ENCODE measurements at regions not wholly inside any gene's neighbourhood (a gene's known extent, or its start where the extent isn't known, plus 50 kb on each side); places are given as distances from the start of the nearest gene placed in this dataset.

GRCh38 chr5:135279328-135279727 lies 119.7 kb downstream of the MACROH2A1 start:
- H3K36me3 ChIP-seq, result no peaks in the 10 kb centered on the region
- H3K4me1 ChIP-seq, result no peaks in the 10 kb centered on the region
- DNase-seq (ENCODE audit: extremely low spot score in 2 of 2), result no peak
- H3K27me3 ChIP-seq, result no peaks in the 10 kb centered on the region
- no peak overlapping the region for H3K27ac ChIP-seq
- intact Hi-C loops (cut with DNase I), result no loop called here
- no peak overlapping the region for H3K4me3 ChIP-seq
- TF ChIP-seq POLR2AphosphoS5 (IDR thresholded peaks at IDR 0.05; ENCODE audit: insufficient read depth in 1 of 2, low read depth in 1 of 2), result no peak
- TF ChIP-seq POLR2A (IDR thresholded peaks at IDR 0.05), result no peak
- no peak for TF ChIP-seq CTCF (IDR thresholded peaks at IDR 0.05)
- H3K9me3 ChIP-seq, result no peaks in the 10 kb centered on the region

- intact Hi-C loops (cut with DNase I), result no loop called here
- TF ChIP-seq POLR2AphosphoS5 (IDR thresholded peaks at IDR 0.05; ENCODE audit: insufficient read depth in 1 of 2, low read depth in 1 of 2) (no peak), POLR2A (IDR thresholded peaks at IDR 0.05) (no peak), CTCF (IDR thresholded peaks at IDR 0.05) (no peak)
- DNase-seq (ENCODE audit: extremely low spot score in 2 of 2), result no peak
Measured at GRCh38 chr5:135276151-135276550, 122.9 kb downstream of the MACROH2A1 start.

DNA sequence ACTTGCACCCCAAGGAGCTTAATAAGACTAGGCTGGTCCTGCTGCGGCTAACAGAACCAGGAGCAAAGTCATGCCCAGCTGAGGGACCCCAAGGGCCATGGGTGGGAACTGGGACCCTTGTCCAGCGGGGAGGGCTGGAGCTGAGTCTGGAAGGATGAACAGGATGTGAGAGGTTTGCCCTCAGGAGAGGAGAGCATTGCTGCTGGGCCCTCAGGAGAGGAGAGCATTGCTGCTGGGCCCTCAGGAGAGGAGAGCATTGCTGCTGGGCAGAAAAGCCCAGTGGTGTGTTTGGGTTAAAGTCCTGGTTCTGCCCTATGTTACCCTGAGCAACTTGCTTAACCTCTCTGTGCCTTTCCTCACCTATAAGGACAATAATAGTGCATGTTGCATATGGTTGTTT lies 125.8 kb downstream of the MACROH2A1 start:
- Histone ChIP-seq H3K4me3 (no peak overlapping the region), H3K27me3 (no peaks in the 10 kb centered on the region), H3K36me3 (no peaks in the 10 kb centered on the region), H3K27ac (no peak overlapping the region), H3K9me3 (no peaks in the 10 kb centered on the region), H3K4me1 (peaks cover 35% of the 10 kb centered on the region)
- intact Hi-C loops (cut with DNase I), result no loop called here
- no peak for TF ChIP-seq POLR2A (IDR thresholded peaks at IDR 0.05)
- no peak for TF ChIP-seq CTCF (IDR thresholded peaks at IDR 0.05)
- TF ChIP-seq POLR2AphosphoS5 (IDR thresholded peaks at IDR 0.05; ENCODE audit: insufficient read depth in 1 of 2, low read depth in 1 of 2), result no peak
- no peak for DNase-seq (ENCODE audit: extremely low spot score in 2 of 2)

More at GRCh38 chr5:135276151-135276550, 122.9 kb downstream of the MACROH2A1 start:
- Histone ChIP-seq H3K4me3 (no peak overlapping the region), H3K4me1 (peaks cover 15% of the 10 kb centered on the region), H3K36me3 (no peaks in the 10 kb centered on the region), H3K9me3 (no peaks in the 10 kb centered on the region), H3K27me3 (no peaks in the 10 kb centered on the region), H3K27ac (no peak overlapping the region)

- DNase-seq (ENCODE audit: extremely low spot score in 2 of 2), result no peak
- H3K4me1 ChIP-seq, result peaks cover 38% of the 10 kb centered on the region
- intact Hi-C loops (cut with DNase I), result no loop called here
- no peaks in the 10 kb centered on the region for H3K9me3 ChIP-seq
- H3K27me3 ChIP-seq, result no peaks in the 10 kb centered on the region
- no peaks in the 10 kb centered on the region for H3K36me3 ChIP-seq
- H3K4me3 ChIP-seq, result no peak overlapping the region
- H3K27ac ChIP-seq, result no peak overlapping the region
- TF ChIP-seq POLR2AphosphoS5 (IDR thresholded peaks at IDR 0.05; ENCODE audit: insufficient read depth in 1 of 2, low read depth in 1 of 2), result no peak
- no peak for TF ChIP-seq POLR2A (IDR thresholded peaks at IDR 0.05)
- no peak for TF ChIP-seq CTCF (IDR thresholded peaks at IDR 0.05)
Measured at GRCh38 chr5:135272311-135272805, 126.7 kb downstream of the MACROH2A1 start.

- DNase-seq (ENCODE audit: extremely low spot score in 2 of 2), result no peak
- H3K4me1 ChIP-seq, result peaks cover 41% of the 10 kb centered on the region
- intact Hi-C loops (cut with DNase I), result no loop called here
- H3K4me3 ChIP-seq, result no peak overlapping the region
- H3K9me3 ChIP-seq, result no peaks in the 10 kb centered on the region
- no peaks in the 10 kb centered on the region for H3K36me3 ChIP-seq
- H3K27ac ChIP-seq, result no peak overlapping the region
- no peak for TF ChIP-seq CTCF (IDR thresholded peaks at IDR 0.05)
- no peak for TF ChIP-seq POLR2AphosphoS5 (IDR thresholded peaks at IDR 0.05; ENCODE audit: insufficient read depth in 1 of 2, low read depth in 1 of 2)
- no peak for TF ChIP-seq POLR2A (IDR thresholded peaks at IDR 0.05)
- no peaks in the 10 kb centered on the region for H3K27me3 ChIP-seq
Measured at GRCh38 chr5:135271533-135272310, 127.3 kb downstream of the MACROH2A1 start.

Data from vagina (tissue), 2 donors.